HCT116 (cell line): ENCODE measurements at regions not wholly inside any gene's neighbourhood (a gene's known extent, or its start where the extent isn't known, plus 50 kb on each side); places are given as distances from the start of the nearest gene placed in this dataset.

Source experiments
- CEBPB ChIP-seq: IDR thresholded peaks from 2 replicates; pipeline ENCODE4 v1.6.1; 2012; ENCODE audit warnings: low read depth
- CTCF ChIP-seq, 3 experiments: fragments of 200-600 bp in 1 of 3; sonication (generic) in 1 of 3; IDR thresholded peaks in 2 of 3; conservative IDR thresholded peaks in 1 of 3; 2 replicates each; pipeline ENCODE4 v1.5.1; 2012 to 2017; ENCODE audit warnings: low read depth in 2 of 3, low read length in 2 of 3, antibody characterized with exemption in 1 of 3, borderline replicate concordance in 1 of 3, control low read depth in 1 of 3, mild to moderate bottlenecking in 1 of 3, mixed read lengths in 1 of 3, mixed run types in 1 of 3, moderate library complexity in 1 of 3; ENCODE audit not compliant: insufficient read depth in 1 of 3
- EZH2 ChIP-seq: fragments of 200-600 bp; sonication (generic); IDR thresholded peaks from 2 replicates; pipeline ENCODE4 v1.6.1; 2017; ENCODE audit warnings: antibody characterized with exemption, mixed run types
- EZH2phosphoT487 ChIP-seq: fragments of 200-600 bp; IDR thresholded peaks from 2 replicates; pipeline ENCODE4 v1.6.1; 2018; ENCODE audit warnings: antibody characterized with exemption, borderline replicate concordance
- MAX ChIP-seq: IDR thresholded peaks from 2 replicates; pipeline ENCODE4 v1.6.1; 2012
- POLR2A ChIP-seq: IDR thresholded peaks from 2 replicates; pipeline ENCODE4 v1.7.0; 2011; ENCODE audit warnings: borderline replicate concordance; ENCODE audit not compliant: insufficient read depth, insufficient read length; ENCODE audit errors: extremely low read depth

GRCh38 chr3:32630266-32630665 is 54.7 kb upstream of the CNOT10 start:
- no peak for TF ChIP-seq CTCF (IDR thresholded peaks at IDR 0.05 in 2 of 3, conservative IDR thresholded peaks at IDR 0.05 in 1 of 3; ENCODE audit: borderline replicate concordance in 1 of 3, insufficient read depth in 1 of 3, low read depth in 2 of 3, low read length in 2 of 3)
- no peak for TF ChIP-seq EZH2phosphoT487
- TF ChIP-seq EZH2 = no peak
- no peak for TF ChIP-seq POLR2A
- 0 out of 2 replicates have a peak, but pooled peaks have one; percentile 16 for TF ChIP-seq CEBPB
- no peak for TF ChIP-seq MAX
